ENCODE measurements at regions not wholly inside any gene's neighbourhood (a gene's known extent, or its start where the extent isn't known, plus 50 kb on each side); places are given as distances from the start of the nearest gene placed in this dataset.

DNA sequence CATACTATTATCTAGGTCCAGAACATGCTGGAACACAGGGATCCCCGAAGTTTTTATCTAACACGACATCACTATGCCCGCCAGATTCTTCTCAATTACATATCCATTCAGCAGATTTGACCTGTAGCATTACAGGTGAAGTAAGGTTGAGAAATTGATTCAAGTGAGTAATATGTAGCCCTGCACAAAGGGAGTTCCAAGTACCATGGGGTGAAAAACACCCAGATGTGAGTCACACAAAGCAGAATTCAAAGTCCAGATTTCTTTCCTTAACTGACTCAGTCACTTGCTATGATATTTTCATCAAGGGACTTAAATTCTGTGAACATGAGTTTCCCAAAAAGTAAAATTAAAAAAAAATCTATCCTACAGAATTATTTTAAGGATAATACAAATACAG, 655.4 kb upstream of the PTCHD4 start:
- TF ChIP-seq, protein P1, sequence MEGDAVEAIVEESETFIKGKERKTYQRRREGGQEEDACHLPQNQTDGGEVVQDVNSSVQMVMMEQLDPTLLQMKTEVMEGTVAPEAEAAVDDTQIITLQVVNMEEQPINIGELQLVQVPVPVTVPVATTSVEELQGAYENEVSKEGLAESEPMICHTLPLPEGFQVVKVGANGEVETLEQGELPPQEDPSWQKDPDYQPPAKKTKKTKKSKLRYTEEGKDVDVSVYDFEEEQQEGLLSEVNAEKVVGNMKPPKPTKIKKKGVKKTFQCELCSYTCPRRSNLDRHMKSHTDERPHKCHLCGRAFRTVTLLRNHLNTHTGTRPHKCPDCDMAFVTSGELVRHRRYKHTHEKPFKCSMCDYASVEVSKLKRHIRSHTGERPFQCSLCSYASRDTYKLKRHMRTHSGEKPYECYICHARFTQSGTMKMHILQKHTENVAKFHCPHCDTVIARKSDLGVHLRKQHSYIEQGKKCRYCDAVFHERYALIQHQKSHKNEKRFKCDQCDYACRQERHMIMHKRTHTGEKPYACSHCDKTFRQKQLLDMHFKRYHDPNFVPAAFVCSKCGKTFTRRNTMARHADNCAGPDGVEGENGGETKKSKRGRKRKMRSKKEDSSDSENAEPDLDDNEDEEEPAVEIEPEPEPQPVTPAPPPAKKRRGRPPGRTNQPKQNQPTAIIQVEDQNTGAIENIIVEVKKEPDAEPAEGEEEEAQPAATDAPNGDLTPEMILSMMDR (IDR thresholded peaks at IDR 0.05): no peak
- TF ChIP-seq POLR2AphosphoS5 (IDR thresholded peaks at IDR 0.05): no peak
- TF ChIP-seq POLR2A (IDR thresholded peaks at IDR 0.05; ENCODE audit: low read depth): no peak

Measured in esophagus muscularis mucosa (tissue), 3 donors.